ENCODE measurements at regions not wholly inside any gene's neighbourhood (a gene's known extent, or its start where the extent isn't known, plus 50 kb on each side); places are given as distances from the start of the nearest gene placed in this dataset.

DNA sequence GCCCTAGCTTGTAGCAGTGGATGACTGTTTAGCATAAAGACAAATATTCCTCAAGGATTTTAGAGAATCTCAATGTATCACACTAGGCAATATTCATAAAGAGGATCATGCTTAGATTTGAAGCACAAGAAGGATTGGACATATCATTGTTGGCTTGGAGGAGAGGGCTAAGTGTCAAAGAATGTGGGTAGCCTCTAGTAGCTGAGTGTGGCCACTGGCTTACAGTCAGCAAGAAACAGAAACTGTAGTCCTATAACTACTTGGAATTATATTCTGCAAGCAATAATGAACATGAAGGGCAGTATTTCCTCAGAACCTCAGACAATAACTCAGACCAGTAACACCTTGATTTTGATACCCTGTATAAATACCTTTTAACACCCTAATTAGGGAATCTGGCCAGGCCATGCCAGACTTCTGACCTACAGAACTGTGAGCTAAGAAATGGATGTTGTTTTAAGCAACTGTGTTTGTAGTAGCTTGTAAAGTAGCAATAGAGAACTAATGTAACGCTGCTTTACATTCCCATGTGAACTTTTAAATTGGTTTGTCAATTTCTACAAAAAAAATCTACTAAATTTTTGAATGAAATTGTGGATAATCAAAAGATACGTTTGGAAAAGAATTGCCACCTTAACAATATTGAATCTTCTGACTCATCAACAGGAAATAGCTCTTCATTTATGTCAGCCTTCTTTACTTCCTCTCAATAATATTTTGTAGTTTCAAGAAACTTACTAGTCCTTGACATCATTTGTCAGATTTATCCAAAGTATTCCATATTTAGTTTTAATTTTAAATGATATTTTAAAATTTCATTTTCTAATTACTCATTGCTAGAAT is 65.2 kb upstream of the RSPO3 start:
- H3K4me3 ChIP-seq (ENCODE audit: low read length): no peak overlapping the region
- no peak for DNase-seq (ENCODE audit: low read depth)
- TF ChIP-seq CTCF (conservative IDR thresholded peaks at IDR 0.05; ENCODE audit: low read depth, low read length): no peak

GRCh38 chr6:127053875-127054235 is 64.6 kb upstream of the RSPO3 start:
- no peak overlapping the region for H3K4me3 ChIP-seq (ENCODE audit: low read length)
- no peak for DNase-seq (ENCODE audit: low read depth)
- TF ChIP-seq CTCF (conservative IDR thresholded peaks at IDR 0.05; ENCODE audit: low read depth, low read length): no peak

DNA sequence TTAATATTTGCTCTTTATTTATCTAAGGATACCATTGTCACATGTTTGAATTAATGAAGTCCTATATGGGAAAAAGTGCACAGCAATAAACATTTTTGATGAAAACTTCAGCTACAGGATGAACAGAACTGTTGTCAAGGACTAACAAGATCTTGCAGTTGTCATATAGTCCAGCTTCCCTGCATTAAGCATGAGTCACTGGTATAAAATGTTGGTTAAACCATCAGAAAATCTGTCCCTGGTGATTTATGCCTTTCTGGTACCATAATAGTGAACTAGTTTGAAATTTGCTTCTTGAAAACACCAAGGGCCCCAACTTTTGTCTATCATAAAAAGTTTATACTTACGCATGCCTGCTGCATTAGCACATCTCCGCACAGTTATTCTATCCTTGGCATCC is 60.4 kb upstream of the RSPO3 start:
- TF ChIP-seq CTCF (conservative IDR thresholded peaks at IDR 0.05; ENCODE audit: low read depth, low read length): no peak
- peak; percentile 25 for DNase-seq (ENCODE audit: low read depth)
- H3K4me3 ChIP-seq (ENCODE audit: low read length): no peak overlapping the region

DNA sequence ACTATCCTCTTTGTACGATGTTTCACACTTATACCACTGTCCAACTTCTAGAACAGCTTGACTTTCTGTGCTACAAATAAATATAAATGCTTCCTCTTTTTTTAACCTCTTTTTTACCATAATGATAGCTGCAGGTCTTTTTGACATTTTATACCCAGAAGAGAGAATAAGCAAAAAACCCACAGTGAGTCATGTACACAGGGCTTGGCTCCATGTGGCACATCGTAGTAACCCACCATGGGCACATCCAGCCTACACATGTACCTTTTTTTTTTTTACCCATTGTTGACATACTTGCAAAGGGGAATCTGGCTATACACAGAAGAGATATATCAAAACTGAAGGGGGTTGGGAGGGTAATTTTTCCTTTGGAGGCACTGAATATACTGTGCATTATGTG is 59.5 kb upstream of the RSPO3 start:
- H3K4me3 ChIP-seq (ENCODE audit: low read length): no peak overlapping the region
- TF ChIP-seq CTCF (conservative IDR thresholded peaks at IDR 0.05; ENCODE audit: low read depth, low read length): no peak
- DNase-seq (ENCODE audit: low read depth): no peak
